RWPE2 (cell line): ENCODE measurements at regions not wholly inside any gene's neighbourhood (a gene's known extent, or its start where the extent isn't known, plus 50 kb on each side); places are given as distances from the start of the nearest gene placed in this dataset.

Experiments
- ATAC-seq: fragments of 200-7000 bp; cut with Tn5 transposase; 3 replicates; pipeline ENCODE4 v1.9.1; 2021; ENCODE audit warnings: low read depth
- DNase-seq: peaks from one replicate; pipeline ENCODE4 v3.0.0-alpha.2; 2020; ENCODE audit warnings: low spot score
- H3K27ac ChIP-seq: fragments of 450-650 bp; 2 replicates; pipeline ENCODE4 v1.5.1; 2017; ENCODE audit warnings: mild to moderate bottlenecking; ENCODE audit not compliant: poor library complexity, severe bottlenecking
- H3K27me3 ChIP-seq: fragments of 250-450 bp; sonication (Bioruptor Pico); 2 replicates; pipeline ENCODE4 v1.5.1; 2021; ENCODE audit warnings: mild to moderate bottlenecking, moderate library complexity; ENCODE audit not compliant: insufficient read depth, poor library complexity, severe bottlenecking
- H3K36me3 ChIP-seq: fragments of 250-450 bp; sonication (Bioruptor Pico); 2 replicates; pipeline ENCODE4 v1.5.1; 2020; ENCODE audit warnings: low read depth, mild to moderate bottlenecking, moderate library complexity
- H3K4me1 ChIP-seq: fragments of 250-450 bp; sonication (Bioruptor Pico); 2 replicates; pipeline ENCODE4 v1.5.1; 2021; ENCODE audit warnings: mild to moderate bottlenecking, moderate library complexity; ENCODE audit not compliant: insufficient read depth, poor library complexity, severe bottlenecking
- H3K4me3 ChIP-seq: fragments of 250-450 bp; sonication (Bioruptor Pico); 2 replicates; pipeline ENCODE4 v1.5.1; 2021; ENCODE audit warnings: mild to moderate bottlenecking, moderate library complexity; ENCODE audit not compliant: severe bottlenecking
- H3K9me3 ChIP-seq: fragments of 250-450 bp; sonication (Bioruptor Pico); 2 replicates; pipeline ENCODE4 v1.5.1; 2021; ENCODE audit warnings: mild to moderate bottlenecking, moderate library complexity; ENCODE audit not compliant: severe bottlenecking
- CTCF ChIP-seq: fragments of 450-650 bp; IDR thresholded peaks from one replicate; pipeline ENCODE4 v1.5.1; 2017; ENCODE audit warnings: mild to moderate bottlenecking, moderate library complexity; ENCODE audit not compliant: poor library complexity, severe bottlenecking

- Histone ChIP-seq H3K36me3 (no peaks in the 10 kb centered on the region), H3K27me3 (no peaks in the 10 kb centered on the region), H3K4me3 (no peak overlapping the region), H3K27ac (no peak overlapping the region), H3K4me1 (peaks cover 13% of the 10 kb centered on the region), H3K9me3 (no peaks in the 10 kb centered on the region)
- no peak for DNase-seq
- no peak for TF ChIP-seq CTCF
- no peak for ATAC-seq
Measured at GRCh38 chr12:88416155-88416554, 164.1 kb downstream of the KITLG start.

- Histone ChIP-seq H3K4me1 (peaks cover 13% of the 10 kb centered on the region), H3K36me3 (no peaks in the 10 kb centered on the region), H3K27me3 (no peaks in the 10 kb centered on the region), H3K4me3 (no peak overlapping the region), H3K9me3 (no peaks in the 10 kb centered on the region), H3K27ac (no peak overlapping the region)
- DNase-seq (no peak), ATAC-seq (0 out of 3 replicates have a peak, but pooled peaks have one; percentile 28)
- no peak for TF ChIP-seq CTCF
Measured at GRCh38 chr12:88416786-88417185, 163.5 kb downstream of the KITLG start.

GRCh38 chr12:88417531-88417930 lies 162.7 kb downstream of the KITLG start:
- no peaks in the 10 kb centered on the region for H3K27me3 ChIP-seq
- DNase-seq = no peak
- no peaks in the 10 kb centered on the region for H3K36me3 ChIP-seq
- no peaks in the 10 kb centered on the region for H3K9me3 ChIP-seq
- ATAC-seq = no peak
- H3K4me3 ChIP-seq = no peak overlapping the region
- peaks cover 13% of the 10 kb centered on the region for H3K4me1 ChIP-seq
- H3K27ac ChIP-seq = no peak overlapping the region
- no peak for TF ChIP-seq CTCF

- no peak overlapping the region for H3K27ac ChIP-seq
Measured at GRCh38 chr12:88418856-88419497, 161.3 kb downstream of the KITLG start.

More at GRCh38 chr12:88418856-88419497, 161.3 kb downstream of the KITLG start:
- no peak for TF ChIP-seq CTCF
- Histone ChIP-seq H3K9me3 (no peaks in the 10 kb centered on the region), H3K27me3 (no peaks in the 10 kb centered on the region), H3K4me3 (no peak overlapping the region), H3K4me1 (peaks cover 13% of the 10 kb centered on the region), H3K36me3 (no peaks in the 10 kb centered on the region)
- no peak for ATAC-seq
- DNase-seq = no peak
